IPS-18a (cell line): ENCODE measurements at regions not wholly inside any gene's neighbourhood (a gene's known extent, or its start where the extent isn't known, plus 50 kb on each side); places are given as distances from the start of the nearest gene placed in this dataset.

Experiments
- H3K27ac ChIP-seq: one replicate; pipeline ENCODE4 v1.5.1; 2013; ENCODE audit warnings: low read length
- H3K27me3 ChIP-seq: one replicate; pipeline ENCODE4 v1.6.1; 2013; ENCODE audit warnings: mild to moderate bottlenecking, low read length; ENCODE audit not compliant: control insufficient read depth, insufficient read depth
- H3K36me3 ChIP-seq: one replicate; pipeline ENCODE4 v1.6.1; 2013; ENCODE audit warnings: low read depth, low read length; ENCODE audit not compliant: control insufficient read depth
- H3K4me1 ChIP-seq: one replicate; pipeline ENCODE4 v1.6.1; 2013; ENCODE audit warnings: low read depth, low read length; ENCODE audit not compliant: control insufficient read depth
- H3K4me3 ChIP-seq: one replicate; pipeline ENCODE4 v1.5.1; 2013; ENCODE audit warnings: low read length
- H3K9ac ChIP-seq: one replicate; pipeline ENCODE4 v1.6.1; 2013; ENCODE audit warnings: mild to moderate bottlenecking, low read length, moderate library complexity
- H3K9me3 ChIP-seq: one replicate; pipeline ENCODE4 v1.6.1; 2013; ENCODE audit warnings: low read depth, low read length; ENCODE audit not compliant: control insufficient read depth

DNA sequence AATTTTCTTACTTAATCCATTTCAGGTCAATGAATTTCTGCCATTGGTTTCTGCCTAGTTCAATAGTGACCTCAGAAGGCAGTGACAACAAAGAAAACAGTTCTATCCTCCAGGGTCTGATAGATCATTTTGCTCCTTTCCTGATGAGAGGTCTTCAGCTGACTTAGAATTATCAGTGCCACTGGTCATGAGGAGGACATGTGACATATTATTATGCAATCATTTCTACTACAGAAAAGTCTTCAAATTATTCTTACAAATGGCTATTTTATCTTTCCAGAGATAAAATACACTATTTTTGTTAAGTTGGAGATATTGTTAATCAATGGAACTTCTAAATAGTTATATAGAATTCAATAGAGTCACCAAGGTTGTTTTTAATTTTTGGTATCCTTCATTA lies 360.0 kb upstream of the GALNT5 start:
- no peak overlapping the region for H3K9ac ChIP-seq
- no peaks in the 10 kb centered on the region for H3K36me3 ChIP-seq
- H3K27ac ChIP-seq = no peak overlapping the region
- H3K4me3 ChIP-seq = no peak overlapping the region
- H3K27me3 ChIP-seq = peaks cover 8% of the 10 kb centered on the region
- H3K9me3 ChIP-seq = no peaks in the 10 kb centered on the region
- H3K4me1 ChIP-seq = peaks cover 4% of the 10 kb centered on the region

- Histone ChIP-seq H3K9ac (no peak overlapping the region), H3K27me3 (no peaks in the 10 kb centered on the region), H3K27ac (no peak overlapping the region)
These were observed 356.0 kb upstream of the GALNT5 start for GRCh38 chr2:156901373-156902031.

GRCh38 chr2:156903335-156903734 lies 354.2 kb upstream of the GALNT5 start:
- Histone ChIP-seq H3K36me3 (no peaks in the 10 kb centered on the region), H3K27ac (no peak overlapping the region), H3K4me3 (no peak overlapping the region), H3K9me3 (no peaks in the 10 kb centered on the region), H3K9ac (no peak overlapping the region), H3K4me1 (no peaks in the 10 kb centered on the region), H3K27me3 (no peaks in the 10 kb centered on the region)

More at GRCh38 chr2:156901373-156902031, 356.0 kb upstream of the GALNT5 start:
- Histone ChIP-seq H3K9me3 (no peaks in the 10 kb centered on the region), H3K36me3 (no peaks in the 10 kb centered on the region), H3K4me1 (no peaks in the 10 kb centered on the region), H3K4me3 (no peak overlapping the region)

- Histone ChIP-seq H3K4me1 (no peaks in the 10 kb centered on the region), H3K36me3 (no peaks in the 10 kb centered on the region), H3K27ac (no peak overlapping the region)
These were observed 349.7 kb upstream of the GALNT5 start for GRCh38 chr2:156907806-156908205.

GRCh38 chr2:156908825-156909224 lies 348.7 kb upstream of the GALNT5 start:
- no peaks in the 10 kb centered on the region for H3K36me3 ChIP-seq
- H3K9ac ChIP-seq = no peak overlapping the region
- H3K4me3 ChIP-seq = no peak overlapping the region
- H3K27ac ChIP-seq = no peak overlapping the region
- no peaks in the 10 kb centered on the region for H3K27me3 ChIP-seq
- no peaks in the 10 kb centered on the region for H3K4me1 ChIP-seq
- H3K9me3 ChIP-seq = no peaks in the 10 kb centered on the region

More at GRCh38 chr2:156907806-156908205, 349.7 kb upstream of the GALNT5 start:
- Histone ChIP-seq H3K4me3 (no peak overlapping the region), H3K9ac (no peak overlapping the region), H3K9me3 (no peaks in the 10 kb centered on the region), H3K27me3 (no peaks in the 10 kb centered on the region)

- no peaks in the 10 kb centered on the region for H3K9me3 ChIP-seq
- H3K9ac ChIP-seq = no peak overlapping the region
- H3K27ac ChIP-seq = no peak overlapping the region
- H3K4me1 ChIP-seq = no peaks in the 10 kb centered on the region
- H3K36me3 ChIP-seq = no peaks in the 10 kb centered on the region
- H3K27me3 ChIP-seq = no peaks in the 10 kb centered on the region
- no peak overlapping the region for H3K4me3 ChIP-seq
These were observed 347.5 kb upstream of the GALNT5 start for GRCh38 chr2:156909983-156910382.

GRCh38 chr2:156915332-156915731 lies 342.2 kb upstream of the GALNT5 start:
- no peak overlapping the region for H3K27ac ChIP-seq

GRCh38 chr2:156918410-156918809 lies 339.1 kb upstream of the GALNT5 start:
- Histone ChIP-seq H3K9me3 (peaks cover 3% of the 10 kb centered on the region), H3K36me3 (no peaks in the 10 kb centered on the region), H3K4me3 (no peak overlapping the region), H3K27me3 (no peaks in the 10 kb centered on the region), H3K27ac (no peak overlapping the region), H3K9ac (no peak overlapping the region), H3K4me1 (peaks cover 5% of the 10 kb centered on the region)

More at GRCh38 chr2:156915332-156915731, 342.2 kb upstream of the GALNT5 start:
- no peak overlapping the region for H3K4me3 ChIP-seq
- no peaks in the 10 kb centered on the region for H3K27me3 ChIP-seq
- peaks cover 5% of the 10 kb centered on the region for H3K4me1 ChIP-seq
- H3K9ac ChIP-seq = no peak overlapping the region
- H3K36me3 ChIP-seq = no peaks in the 10 kb centered on the region
- no peaks in the 10 kb centered on the region for H3K9me3 ChIP-seq

GRCh38 chr2:156930423-156930822 lies 327.1 kb upstream of the GALNT5 start:
- H3K9ac ChIP-seq = no peak overlapping the region
- no peaks in the 10 kb centered on the region for H3K9me3 ChIP-seq
- H3K27ac ChIP-seq = no peak overlapping the region
- H3K4me3 ChIP-seq = no peak overlapping the region
- H3K4me1 ChIP-seq = no peaks in the 10 kb centered on the region
- no peaks in the 10 kb centered on the region for H3K27me3 ChIP-seq
- no peaks in the 10 kb centered on the region for H3K36me3 ChIP-seq

GRCh38 chr2:156933645-156934225 lies 323.8 kb upstream of the GALNT5 start:
- H3K36me3 ChIP-seq = no peaks in the 10 kb centered on the region
- no peak overlapping the region for H3K27ac ChIP-seq
- no peak overlapping the region for H3K9ac ChIP-seq

GRCh38 chr2:156935616-156936015 lies 321.9 kb upstream of the GALNT5 start:
- Histone ChIP-seq H3K4me1 (no peaks in the 10 kb centered on the region), H3K27me3 (no peaks in the 10 kb centered on the region), H3K27ac (no peak overlapping the region), H3K9ac (no peak overlapping the region), H3K9me3 (no peaks in the 10 kb centered on the region), H3K4me3 (no peak overlapping the region), H3K36me3 (no peaks in the 10 kb centered on the region)

More at GRCh38 chr2:156933645-156934225, 323.8 kb upstream of the GALNT5 start:
- H3K9me3 ChIP-seq = no peaks in the 10 kb centered on the region
- H3K4me1 ChIP-seq = no peaks in the 10 kb centered on the region
- H3K4me3 ChIP-seq = no peak overlapping the region
- H3K27me3 ChIP-seq = no peaks in the 10 kb centered on the region

DNA sequence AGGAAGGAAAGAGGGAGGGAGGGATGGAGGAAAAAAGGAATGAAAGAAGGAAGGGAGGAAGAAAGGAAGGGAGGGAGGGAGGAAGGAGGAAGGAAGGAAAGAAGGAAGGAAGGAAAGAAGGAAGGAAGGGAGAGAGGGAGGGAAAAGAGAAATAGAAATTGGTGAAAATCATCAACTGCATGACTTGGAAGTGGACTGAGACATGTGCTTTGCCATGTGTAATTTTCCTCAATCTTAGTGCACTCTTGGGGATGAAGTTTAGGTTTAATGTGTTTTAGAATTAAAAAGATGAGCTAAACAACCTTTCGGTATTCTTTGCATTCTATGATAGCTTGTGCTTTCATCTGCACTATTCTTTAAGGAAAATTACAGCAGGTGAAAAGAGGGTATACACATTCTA lies 320.1 kb upstream of the GALNT5 start:
- H3K27me3 ChIP-seq = no peaks in the 10 kb centered on the region

More for the DNA sequence above, 320.1 kb upstream of the GALNT5 start:
- H3K9me3 ChIP-seq = no peaks in the 10 kb centered on the region
- H3K9ac ChIP-seq = no peak overlapping the region
- H3K4me3 ChIP-seq = no peak overlapping the region
- H3K36me3 ChIP-seq = no peaks in the 10 kb centered on the region
- no peaks in the 10 kb centered on the region for H3K4me1 ChIP-seq
- no peak overlapping the region for H3K27ac ChIP-seq
